HG03439 (cell line): ENCODE measurements at regions not wholly inside any gene's neighbourhood (a gene's known extent, or its start where the extent isn't known, plus 50 kb on each side); places are given as distances from the start of the nearest gene placed in this dataset.
"Not testable (repeated sequence)": the region's sequence is repeated elsewhere in the genome, so short reads cannot be mapped to it uniquely, and the experiment has no call there.

Experiments
- ATAC-seq: cut with Tn5 transposase; IDR thresholded peaks from one replicate; pipeline ENCODE4 v1.9.1; 2021; ENCODE audit warnings: mild to moderate bottlenecking, moderate library complexity; ENCODE audit not compliant: unreplicated experiment

DNA sequence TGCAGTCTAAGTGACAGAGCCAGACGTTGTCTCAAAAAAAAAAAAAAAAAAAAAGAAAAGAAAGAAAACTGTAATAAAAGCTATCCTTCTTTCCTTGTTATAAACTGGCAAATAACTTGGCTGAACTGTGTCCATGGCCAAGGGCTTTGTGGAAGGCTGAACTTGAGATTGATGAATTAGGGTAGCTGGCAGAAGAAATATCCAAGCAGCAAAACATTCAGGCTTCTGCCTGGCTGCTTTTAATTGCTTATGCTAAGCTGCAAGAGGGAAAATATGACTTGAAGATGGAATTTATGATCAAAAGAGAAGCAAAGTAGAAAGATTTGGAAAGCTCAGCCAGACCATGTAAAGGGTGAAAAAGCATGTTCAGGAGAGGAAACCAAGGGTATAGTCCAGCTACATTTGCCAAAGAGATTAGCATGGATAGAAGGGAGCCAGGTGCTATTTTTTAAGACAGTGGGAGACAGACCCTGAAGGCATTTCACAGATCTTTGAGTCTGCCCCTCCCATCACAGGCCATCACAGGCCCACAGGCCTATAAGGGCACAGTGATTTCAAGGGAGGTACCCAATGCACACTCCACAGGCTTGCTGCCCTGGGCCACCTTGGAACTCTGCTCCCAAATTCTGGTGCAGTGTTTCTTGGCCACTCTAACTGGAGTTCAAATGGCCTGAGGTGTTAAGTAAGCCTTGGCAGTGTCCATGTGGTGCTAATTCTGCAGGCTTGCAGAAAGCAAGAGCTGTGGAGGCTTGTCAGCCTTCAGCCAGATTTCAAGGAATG is 226.0 kb downstream of the AEBP2 start:
- ATAC-seq, result no peak

DNA sequence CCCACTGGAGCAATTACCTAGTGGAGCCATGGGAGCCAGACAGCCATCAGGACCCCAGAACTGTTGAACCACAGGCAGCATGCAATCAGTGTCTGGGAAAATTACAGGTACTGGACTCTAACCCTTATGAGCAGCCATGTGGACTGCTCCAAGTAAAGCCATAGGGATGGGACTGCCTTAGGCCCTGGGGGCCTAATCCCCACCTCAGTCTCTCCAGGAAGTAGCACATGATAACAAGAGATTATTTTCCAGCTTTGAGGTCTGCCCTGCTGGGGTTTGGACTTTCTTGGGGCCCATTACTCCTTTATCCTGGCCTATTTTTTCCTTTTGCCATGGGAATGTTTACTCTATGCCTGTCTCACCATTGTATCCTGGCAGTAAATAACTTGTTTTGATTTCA is 226.8 kb downstream of the AEBP2 start:
- no peak for ATAC-seq

DNA sequence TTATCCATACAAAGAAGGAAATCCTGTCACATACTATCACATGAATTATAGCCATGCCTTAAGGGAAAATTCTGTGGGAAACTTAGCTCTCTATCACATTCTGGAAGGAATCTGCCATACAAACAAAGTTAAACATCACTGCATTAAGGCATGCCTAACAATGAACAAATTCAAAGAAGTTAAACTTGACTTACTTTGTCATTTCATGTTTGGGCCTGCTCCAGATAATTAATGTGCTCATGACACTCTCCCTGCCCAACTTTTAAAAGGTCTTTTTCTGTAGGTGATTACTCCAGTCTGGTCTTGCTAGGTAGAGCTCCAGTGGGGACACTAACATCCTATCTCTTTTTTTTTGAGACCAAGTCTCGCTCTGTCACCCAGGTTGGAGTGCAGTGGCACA is 230.5 kb downstream of the AEBP2 start:
- ATAC-seq, result no peak

DNA sequence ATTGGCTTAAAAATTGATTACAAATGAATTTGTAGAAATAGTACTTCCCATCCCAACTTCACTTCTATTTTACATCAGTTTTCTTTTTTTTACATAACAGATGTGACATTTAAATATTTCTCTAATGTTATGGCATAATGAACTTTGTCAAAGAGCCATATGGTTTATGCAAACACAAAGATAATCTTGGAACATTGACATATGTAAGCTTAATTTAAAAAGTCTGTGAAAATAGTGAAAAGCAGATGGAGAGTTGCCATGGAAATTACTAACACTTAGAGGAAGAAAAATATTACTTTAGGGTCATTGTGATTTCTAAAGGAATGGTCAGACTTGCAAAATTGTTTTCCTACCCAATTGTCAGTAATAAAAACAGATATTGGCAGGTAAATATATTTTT is 232.4 kb downstream of the AEBP2 start:
- no peak for ATAC-seq

DNA sequence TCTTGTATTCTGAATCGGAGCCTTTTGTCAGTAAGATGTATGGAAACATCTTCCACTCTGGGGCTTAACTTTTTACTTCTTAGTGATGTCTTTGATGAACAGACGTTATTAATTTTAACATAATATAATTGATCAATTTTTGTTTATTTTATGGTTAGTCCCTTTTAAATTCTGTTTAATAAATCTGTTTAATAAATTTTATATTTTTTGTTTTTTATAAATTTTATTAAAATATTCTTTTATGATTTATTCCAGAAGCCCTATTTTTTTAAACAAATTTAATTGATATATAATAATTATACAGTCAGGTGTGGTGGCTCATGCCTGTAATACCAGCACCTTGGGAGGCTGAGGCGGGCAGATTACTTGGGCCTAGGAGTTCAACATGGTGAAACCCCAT is 235.1 kb downstream of the AEBP2 start:
- ATAC-seq, result no peak

DNA sequence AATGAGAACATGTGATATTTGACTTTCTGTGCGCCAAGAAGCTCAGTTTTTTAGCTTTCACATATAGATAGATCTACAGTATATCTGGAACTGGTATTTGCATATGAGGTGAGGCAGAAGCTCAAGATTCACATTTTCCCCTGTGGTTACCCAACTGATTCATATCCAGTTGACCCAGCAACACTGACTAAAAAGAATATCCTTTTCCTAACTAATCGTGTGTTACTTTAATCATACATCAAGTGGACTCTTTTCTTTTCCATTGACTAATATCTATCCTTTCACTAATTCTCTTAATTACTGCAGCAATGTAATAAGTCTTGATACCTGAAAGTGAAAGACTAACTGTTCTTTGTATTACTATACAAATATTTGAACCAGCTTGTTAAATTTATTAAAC is 236.1 kb downstream of the AEBP2 start:
- peak; percentile 93 for ATAC-seq

DNA sequence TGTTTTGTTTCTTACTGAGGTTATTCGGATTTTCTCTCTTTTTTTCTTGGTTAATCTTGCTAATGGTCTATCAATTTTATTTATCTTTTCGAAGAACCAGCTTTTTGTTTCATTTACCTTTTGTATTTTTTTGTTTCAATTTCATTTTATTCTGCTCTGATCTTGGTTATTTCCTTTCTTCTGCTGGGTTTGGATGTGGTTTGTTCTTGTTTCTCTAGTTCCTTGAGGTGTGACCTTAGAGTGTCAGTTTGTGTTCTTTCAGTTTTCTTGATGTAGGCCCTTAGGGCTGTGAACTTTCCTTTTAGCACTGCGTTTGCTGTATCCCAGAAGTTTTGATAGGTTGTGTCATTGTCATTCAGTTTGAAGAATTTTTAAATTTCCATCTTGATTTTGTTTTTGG is 239.2 kb downstream of the AEBP2 start:
- ATAC-seq, result not testable (repeated sequence)

DNA sequence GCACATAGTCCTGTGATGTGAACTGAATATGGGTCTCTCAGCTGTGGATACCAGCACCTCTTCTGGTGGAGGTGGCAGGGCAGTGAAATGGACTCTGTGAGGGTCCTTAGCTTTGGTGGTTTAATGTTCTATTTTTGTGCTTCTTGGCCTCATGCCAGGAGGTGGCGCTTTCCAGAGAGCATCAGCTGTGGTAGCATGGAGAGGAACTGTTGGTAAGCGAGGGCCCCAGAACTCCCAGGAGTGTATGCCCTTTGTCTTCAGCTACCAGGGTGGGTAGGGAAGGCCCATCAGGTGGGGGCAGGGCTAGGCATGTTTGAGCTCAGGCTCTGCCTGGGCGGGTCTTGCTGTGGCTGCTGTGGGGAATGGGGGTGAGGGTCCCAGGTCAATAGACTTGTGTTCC is 241.7 kb downstream of the AEBP2 start:
- ATAC-seq, result no peak

DNA sequence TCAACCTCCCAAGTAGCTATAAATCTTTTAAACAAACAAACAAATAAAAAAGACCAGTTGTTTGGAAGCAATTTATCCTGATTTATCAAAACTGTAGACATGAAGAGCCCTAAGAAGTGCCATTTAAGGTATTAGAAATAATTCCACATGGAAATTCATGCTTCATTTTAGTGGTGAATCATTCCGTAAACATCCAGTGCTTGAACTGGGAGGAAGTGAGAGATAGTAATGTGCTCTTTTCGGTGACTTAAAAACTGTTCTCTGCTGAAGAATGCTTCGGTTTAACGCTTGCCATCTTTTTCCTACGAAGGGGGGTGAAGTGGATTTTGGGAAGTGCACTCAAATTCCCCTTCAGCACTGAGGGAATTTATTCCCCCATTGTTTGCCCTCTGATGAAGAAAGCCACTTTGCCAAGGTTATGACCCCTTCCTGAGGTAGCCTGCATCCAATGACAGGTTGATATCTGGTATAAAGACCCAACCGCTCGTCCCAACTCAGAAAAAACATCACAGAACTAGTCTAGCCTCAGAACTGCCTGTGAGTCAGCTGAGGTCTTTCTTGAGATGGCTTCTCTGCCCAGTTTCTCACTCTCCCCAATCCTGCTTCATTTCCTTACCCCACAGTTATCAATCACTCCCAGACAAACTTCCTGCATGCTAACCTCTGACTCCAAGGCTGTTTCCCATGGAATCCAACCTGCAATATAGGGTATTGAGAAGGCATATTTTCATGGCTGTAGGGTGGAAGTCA is 244.1 kb downstream of the AEBP2 start:
- ATAC-seq, result no peak

DNA sequence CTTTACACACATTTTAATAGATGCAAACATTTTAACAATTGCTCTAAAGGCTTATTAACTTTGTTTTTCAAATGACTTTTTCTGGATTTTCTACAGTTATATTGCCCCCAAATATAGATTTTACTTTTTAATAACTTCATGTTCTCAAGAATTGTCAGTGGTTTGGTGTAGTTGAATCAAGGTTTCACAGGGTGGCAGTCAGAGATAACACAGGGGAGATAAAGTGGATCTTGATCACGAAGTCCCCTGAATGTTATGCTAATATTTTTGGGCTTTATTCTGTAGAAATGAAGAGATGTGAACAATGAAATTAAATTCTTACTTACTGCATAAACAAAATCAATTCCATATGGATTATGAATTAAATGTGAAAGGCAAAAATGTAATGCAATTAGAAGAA is 248.1 kb downstream of the AEBP2 start:
- no peak for ATAC-seq

DNA sequence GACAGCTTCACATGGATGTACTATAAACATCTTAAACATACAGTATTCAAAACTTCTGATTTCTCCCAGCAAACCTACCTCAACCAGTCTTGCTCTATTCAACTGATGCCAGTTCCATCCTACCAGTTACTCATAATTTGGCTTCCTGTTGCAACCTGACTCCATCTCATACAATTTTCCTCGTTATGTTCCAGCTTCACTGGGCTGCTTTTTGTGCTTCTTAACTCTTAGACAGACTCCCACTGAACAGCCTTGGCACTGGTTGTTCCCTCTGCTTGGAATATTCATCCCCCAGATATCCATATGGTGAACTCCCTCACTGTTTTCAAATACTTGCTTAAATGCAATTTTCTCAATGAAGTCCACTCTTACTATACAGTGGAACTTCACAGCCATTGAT is 249.2 kb downstream of the AEBP2 start:
- ATAC-seq, result no peak

DNA sequence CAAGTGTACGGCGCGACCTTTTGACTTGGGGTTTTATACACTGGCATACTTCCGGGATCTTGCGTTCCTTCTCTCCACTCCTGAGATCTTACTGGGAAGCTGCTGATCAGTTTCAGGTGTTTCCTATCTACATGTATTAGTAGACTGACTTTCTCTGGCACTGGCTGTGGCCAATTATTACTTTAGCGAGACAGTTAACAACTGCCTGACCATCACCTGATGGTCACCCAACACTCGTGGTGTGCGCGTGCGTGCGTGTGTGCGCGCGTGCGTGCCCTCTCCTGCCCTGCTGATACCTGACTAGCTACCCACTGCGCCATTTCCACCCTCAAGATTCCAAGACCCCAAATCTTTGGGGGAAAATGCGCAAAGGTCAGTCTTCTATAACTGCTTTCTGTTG is 249.9 kb downstream of the AEBP2 start:
- no peak for ATAC-seq

DNA sequence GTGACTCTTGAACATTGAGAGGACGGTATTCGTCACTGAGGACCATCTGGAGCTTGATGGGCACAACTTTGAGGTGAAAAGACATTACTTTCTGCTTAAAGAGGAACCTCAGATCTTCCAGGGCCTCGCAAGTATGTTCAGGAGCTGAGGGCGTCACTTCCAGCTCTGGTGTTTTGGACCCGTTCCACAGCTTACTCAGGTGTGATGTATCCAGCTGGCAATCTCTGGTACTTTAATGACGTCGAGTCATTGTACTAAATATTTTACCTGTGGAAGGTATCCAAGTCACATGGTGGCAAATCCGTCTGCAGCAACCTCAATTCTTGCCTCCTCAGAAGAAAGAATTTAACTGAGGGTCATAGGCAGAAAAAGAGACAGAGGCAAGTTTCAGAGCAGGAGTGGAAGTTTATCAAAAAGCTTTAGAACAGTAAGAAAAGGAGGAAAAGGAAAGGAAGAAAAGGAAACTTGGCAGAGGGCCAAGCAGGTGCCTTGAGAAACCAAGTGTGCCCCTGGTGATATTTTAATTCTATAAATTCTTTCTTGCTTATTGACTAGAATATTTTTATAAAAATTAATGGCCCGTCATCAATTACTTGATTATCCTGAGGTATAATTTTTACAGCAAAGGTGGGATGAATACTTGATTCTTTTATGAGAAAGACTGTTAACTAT is 250.6 kb downstream of the AEBP2 start:
- no peak for ATAC-seq

DNA sequence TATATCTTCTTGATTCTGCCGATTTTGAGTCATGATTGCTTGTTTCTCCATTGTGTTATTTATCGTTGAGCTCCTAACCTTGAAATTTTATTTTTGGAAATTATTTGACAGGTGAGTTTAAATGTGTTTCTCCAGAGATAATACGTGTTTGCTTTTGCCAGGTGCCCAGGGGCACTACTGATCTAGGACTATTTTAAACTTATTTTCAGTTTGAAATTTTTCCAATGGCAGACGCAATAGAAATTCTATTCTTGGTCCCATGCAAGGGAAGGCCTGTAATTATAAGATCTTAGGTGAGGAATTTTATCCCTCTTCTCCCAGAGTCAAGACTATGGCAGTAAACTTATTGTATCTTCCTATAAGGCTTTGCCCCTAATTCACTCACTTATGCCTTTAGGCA is 252.8 kb downstream of the AEBP2 start:
- no peak for ATAC-seq

DNA sequence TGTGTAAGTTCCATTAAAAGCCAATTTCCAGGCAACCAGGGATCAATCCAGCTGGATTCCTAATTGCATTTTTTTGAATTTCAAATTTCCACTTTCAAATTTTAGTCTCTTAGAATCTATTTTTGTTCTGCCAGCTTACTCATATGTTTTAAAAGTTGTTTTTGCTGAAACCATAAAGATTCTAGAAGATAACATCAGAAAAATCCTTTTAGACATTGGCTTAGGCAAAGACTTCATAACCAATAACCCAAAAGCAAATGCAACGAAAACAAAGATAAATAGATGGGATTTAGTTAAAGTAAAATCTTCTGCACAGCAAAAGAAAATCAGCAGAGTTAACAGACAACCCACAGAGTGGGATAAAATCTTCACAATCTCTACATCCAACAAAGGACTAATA is 253.3 kb downstream of the AEBP2 start:
- ATAC-seq, result no peak

DNA sequence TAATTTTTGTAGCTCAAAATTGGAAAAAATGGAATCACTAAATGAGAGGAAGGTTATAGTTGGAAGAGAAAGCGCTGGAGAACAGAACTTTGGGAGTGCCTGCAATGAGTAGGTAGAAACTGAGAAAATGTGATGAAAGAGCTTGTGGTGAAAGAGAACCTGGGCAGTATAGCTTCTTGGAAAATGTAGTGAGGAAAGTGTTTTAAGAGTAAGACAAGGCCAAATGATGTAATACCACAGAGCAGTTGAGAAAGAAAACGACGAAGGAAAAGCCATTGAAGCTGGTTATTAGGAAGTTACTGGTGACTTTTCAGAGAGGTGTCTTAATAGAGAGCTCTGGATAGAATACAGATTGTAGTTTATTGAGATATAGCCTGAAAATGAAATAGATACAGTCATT is 255.3 kb downstream of the AEBP2 start:
- no peak for ATAC-seq

DNA sequence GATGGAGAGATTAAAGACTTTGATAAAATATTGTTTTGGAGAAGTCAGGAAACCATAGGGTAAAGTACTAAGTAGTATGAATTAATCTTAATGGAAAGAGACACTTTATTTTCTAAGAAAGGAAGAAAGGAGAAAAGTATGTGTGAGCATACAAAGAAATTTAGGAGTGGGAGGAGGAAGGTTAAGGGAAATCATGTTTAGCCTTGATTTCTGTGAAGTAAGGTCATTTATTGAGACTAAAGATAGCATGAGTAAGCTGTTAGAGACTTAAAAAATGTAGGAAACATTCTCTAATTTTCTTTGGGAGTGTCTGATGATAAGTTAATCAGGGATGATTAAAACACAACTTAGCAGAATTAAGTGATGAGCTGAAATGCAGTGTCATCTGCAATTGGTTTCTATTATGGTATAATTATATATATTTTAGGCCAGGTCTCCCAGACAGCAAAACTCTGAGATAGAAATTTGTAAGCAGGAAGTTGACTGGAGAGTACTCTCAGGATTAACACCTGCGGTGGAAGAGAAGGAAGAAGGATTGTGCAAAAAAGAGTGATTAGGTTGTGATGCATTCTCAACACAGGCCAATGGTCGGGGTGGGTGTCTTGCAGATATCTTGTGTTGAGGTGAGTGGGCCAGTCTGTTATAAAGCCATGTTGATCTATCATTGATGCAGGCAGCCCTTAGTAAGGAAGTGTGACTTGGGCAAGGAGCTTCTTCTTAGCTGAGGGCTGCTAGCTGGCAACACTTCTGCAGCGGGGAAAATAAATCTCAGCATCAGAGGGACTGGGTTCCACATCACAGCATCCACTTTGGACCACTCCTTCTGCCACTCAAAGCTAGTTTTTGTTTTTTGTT is 256.2 kb downstream of the AEBP2 start:
- ATAC-seq, result no peak

DNA sequence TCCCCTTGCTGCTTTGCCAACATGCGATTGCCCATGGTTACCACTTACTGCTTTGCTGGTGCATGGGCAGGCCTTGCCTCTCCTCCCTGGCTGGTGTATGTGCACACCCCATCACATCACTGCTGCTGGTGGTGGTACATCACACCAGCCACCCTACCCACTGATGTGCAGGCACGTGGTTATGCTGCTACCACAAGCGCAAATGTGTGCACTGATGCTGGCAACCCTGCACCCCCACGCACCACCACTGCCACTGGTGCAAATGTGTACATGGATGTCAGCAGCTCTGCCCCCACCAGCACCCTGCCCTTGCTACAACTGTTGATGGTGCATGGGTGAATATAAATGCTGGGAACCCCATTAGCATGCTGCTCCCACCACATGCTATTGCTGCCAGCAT is 261.7 kb downstream of the AEBP2 start:
- no peak for ATAC-seq

DNA sequence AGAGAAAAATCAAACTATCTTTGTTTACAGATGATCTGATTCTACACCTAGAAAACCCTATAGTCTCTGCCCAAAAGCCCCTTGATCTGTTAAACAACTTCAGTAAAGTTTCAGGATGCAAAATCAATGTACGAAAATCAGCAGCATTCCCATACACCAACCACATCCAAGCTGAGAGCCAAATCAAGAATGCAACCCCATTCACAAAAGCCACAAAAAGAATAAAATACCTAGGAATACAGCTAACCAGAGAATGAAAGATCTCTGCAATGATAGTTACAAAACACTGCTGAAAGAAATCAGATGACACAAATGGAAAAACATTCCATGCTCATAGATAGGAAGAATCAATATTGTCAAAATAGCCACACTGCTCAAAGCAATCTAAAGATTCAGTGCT is 265.7 kb downstream of the AEBP2 start:
- ATAC-seq, result no peak

DNA sequence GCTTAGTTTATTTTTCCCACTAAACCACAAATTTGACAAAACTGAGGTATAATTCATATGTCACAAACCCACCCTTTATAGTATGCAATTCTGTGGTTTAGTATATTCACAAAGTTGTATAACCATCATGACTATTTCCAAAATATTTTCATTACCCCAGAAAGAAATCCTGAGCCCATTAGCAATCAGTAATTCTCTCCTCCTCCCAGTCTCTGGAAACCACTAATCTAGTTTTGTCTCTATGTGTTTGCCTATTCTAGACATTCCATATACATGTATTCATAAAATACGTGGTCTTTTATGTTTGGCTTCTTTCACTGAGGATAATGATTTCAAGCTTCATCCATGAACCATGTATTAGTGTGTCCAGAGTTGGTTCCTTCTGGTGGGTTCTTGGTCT is 267.6 kb downstream of the AEBP2 start:
- no peak for ATAC-seq

DNA sequence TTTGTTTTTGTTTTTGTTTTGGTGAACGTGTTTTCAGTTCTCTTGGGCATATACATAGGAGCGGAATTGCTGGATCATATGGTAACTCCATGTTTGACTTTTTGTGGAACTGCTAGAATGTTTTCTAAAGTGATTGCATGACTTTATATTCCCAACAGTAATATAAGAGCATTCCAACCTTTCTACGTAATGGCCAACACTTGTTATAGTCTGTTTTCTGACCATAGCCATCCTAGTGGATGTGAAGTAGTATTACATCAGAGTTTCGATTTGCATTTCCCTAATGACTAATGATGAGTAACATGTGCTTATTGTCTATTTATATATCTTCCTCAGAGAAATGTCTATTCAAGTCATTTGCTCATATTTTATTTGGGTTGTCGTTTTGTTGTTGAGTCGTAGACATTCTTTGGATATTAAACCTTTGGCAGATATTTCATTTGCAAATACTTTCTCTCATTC is 268.7 kb downstream of the AEBP2 start:
- no peak for ATAC-seq
